Naive thymus-derived CD4-positive, alpha-beta T cell (primary cell): ENCODE measurements at regions not wholly inside any gene's neighbourhood (a gene's known extent, or its start where the extent isn't known, plus 50 kb on each side); places are given as distances from the start of the nearest gene placed in this dataset.
"Not testable (repeated sequence)": the region's sequence is repeated elsewhere in the genome, so short reads cannot be mapped to it uniquely, and the experiment has no call there.

Experiments used
- ATAC-seq: fragments of 150-1000 bp; cut with Tn5 transposase; 2 replicates; pipeline ENCODE4 v1.10.0; 2021; ENCODE audit warnings: mild to moderate bottlenecking, moderate library complexity
- CTCF ChIA-PET: fragments of 350-600 bp; sonication (Branson Sonifier 250); formaldehyde crosslinking; loops from one replicate; lab custom pipeline; 2021; ENCODE audit warnings: antibody characterized with exemption; lab: Charles Lee
- POLR2A ChIA-PET: fragments of 350-600 bp; sonication (Branson Sonifier 250); formaldehyde crosslinking; loops from one replicate; lab custom pipeline; 2021; ENCODE audit warnings: antibody characterized with exemption, inconsistent platforms; lab: Charles Lee
- DNase-seq, 9 donors: peaks; one replicate each; pipeline versions ENCODE4 v3.0.0 to v3.0.0-alpha.2; 2020 to 2022; ENCODE audit warnings: mixed read lengths in 1 of 9
- H3K27ac ChIP-seq: one replicate; pipeline ENCODE4 v1.7.0; 2013; ENCODE audit warnings: mild to moderate bottlenecking, low read depth, low read length, moderate library complexity
- H3K27me3 ChIP-seq, 2 donors: one replicate each; pipeline ENCODE4 v1.7.0; 2013; ENCODE audit warnings: low read length in 2 of 2, mild to moderate bottlenecking in 2 of 2, moderate library complexity in 2 of 2; ENCODE audit not compliant: control insufficient read depth in 2 of 2, insufficient read depth in 2 of 2
- H3K36me3 ChIP-seq, 3 experiments: 1 replicate in 2 of 3; 2 replicates in 1 of 3; pipeline ENCODE4 v1.7.0; 2013; ENCODE audit warnings: low read length in 3 of 3, mild to moderate bottlenecking in 3 of 3, moderate library complexity in 1 of 3; ENCODE audit not compliant: insufficient read depth in 3 of 3, control insufficient read depth in 2 of 3
- H3K4me1 ChIP-seq, 2 donors: one replicate each; pipeline ENCODE4 v1.7.0; 2013; ENCODE audit warnings: low read length in 2 of 2, mild to moderate bottlenecking in 2 of 2, moderate library complexity in 1 of 2; ENCODE audit not compliant: control insufficient read depth in 2 of 2, insufficient read depth in 2 of 2
- H3K4me3 ChIP-seq: 2 replicates; pipeline ENCODE4 v1.7.0; 2013; ENCODE audit warnings: mild to moderate bottlenecking, low read length
- H3K9me3 ChIP-seq, 3 experiments: 1 replicate in 2 of 3; 2 replicates in 1 of 3; pipeline ENCODE4 v1.7.0; 2013; ENCODE audit warnings: low read length in 3 of 3; ENCODE audit not compliant: control insufficient read depth in 2 of 3
- H3K27ac Mint-ChIP-seq, 9 donors: one replicate each; pipeline ENCODE4 v1.8.0; 2020 to 2022; ENCODE audit warnings: mixed read lengths in 9 of 9, mild to moderate bottlenecking in 8 of 9, moderate library complexity in 5 of 9, inconsistent platforms in 2 of 9
- H3K27me3 Mint-ChIP-seq, 5 donors: one replicate each; pipeline ENCODE4 v1.8.0; 2021 to 2022; ENCODE audit warnings: mixed read lengths in 5 of 5, mild to moderate bottlenecking in 1 of 5
- H3K36me3 Mint-ChIP-seq, 5 donors: one replicate each; pipeline ENCODE4 v1.8.0; 2020 to 2022; ENCODE audit warnings: mixed read lengths in 5 of 5, mild to moderate bottlenecking in 3 of 5, inconsistent platforms in 1 of 5
- H3K4me1 Mint-ChIP-seq, 7 donors: one replicate each; pipeline ENCODE4 v1.8.0; 2020 to 2022; ENCODE audit warnings: mixed read lengths in 7 of 7, mild to moderate bottlenecking in 3 of 7, inconsistent platforms in 1 of 7
- H3K4me3 Mint-ChIP-seq, 10 donors: one replicate each; pipeline ENCODE4 v1.8.0; 2020 to 2022; ENCODE audit warnings: mild to moderate bottlenecking in 10 of 10, mixed read lengths in 10 of 10, moderate library complexity in 6 of 10, inconsistent platforms in 2 of 10
- H3K9me3 Mint-ChIP-seq, 11 donors: one replicate each; pipeline ENCODE4 v1.8.0; 2020 to 2022; ENCODE audit warnings: mixed read lengths in 11 of 11, mild to moderate bottlenecking in 4 of 11, inconsistent platforms in 1 of 11, moderate library complexity in 1 of 11
- intact Hi-C, 2 donors: fragments of 100-400 bp; cut with micrococcal nuclease; formaldehyde crosslinking; loops; one replicate each; pipeline ENCODE4 v1.15.1; 2023

DNA sequence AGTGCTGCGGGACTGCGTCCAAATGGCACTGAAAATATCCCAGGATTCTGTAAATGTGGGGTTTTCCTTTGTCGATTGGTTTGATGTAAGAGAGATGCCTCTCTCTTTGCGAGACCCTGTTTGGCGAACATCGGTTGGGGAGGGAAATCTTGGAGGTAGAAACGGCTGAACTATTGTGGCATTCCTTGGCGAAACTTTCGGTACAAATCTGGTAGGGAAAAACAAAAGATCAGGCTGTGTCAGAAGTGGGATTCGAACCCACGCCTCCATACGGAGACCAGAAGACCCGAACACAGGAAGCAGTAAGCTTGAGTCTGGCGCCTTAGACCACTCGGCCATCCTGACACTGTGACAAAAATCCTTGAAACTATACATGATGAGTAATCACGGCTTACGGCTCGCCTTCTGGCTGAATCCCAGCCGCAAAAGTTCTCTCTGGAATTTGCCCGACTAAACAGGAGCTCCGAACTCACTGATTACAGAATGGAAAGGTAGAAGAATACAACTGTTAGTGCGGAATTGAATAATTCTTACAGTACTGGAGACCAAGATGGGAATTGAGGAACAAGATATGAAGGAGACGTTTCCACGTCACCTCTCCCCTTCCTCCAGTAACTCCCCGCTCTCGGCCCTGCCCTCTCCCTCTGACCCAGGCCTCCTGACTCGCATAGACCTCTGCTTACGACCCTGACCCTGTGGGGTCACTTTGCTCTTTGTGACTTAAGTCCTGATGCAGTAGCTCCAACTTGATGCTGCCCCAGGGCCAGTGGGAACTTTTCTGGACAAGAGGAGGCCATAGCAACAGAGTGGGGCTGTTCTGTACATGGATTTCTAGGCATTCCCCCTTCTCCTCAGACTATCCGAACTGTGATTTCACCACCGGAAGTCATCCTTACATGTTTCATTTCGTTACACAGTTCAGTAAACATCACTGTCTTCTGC is 132.8 kb upstream of the ZNF184 start:
- peaks cover 0 to 29% (median 18%) of the 10 kb centered on the region in 7 donors for H3K4me1 Mint-ChIP-seq
- H3K9me3 Mint-ChIP-seq, result peaks cover 0 to 62% (median 20%) of the 10 kb centered on the region in 11 donors
- ChIA-PET POLR2A (no interaction called here), CTCF (no interaction called here)
- Histone ChIP-seq H3K36me3 (no peaks in the 10 kb centered on the region), H3K4me1 (no peaks in the 10 kb centered on the region), H3K4me3 (no peak overlapping the region), H3K27ac (no peak overlapping the region), H3K9me3 (peaks cover 0 to 12% (median 0%) of the 10 kb centered on the region in 3 experiments), H3K27me3 (peaks cover 10 to 26% of the 10 kb centered on the region in 2 donors)
- no peak for ATAC-seq
- H3K27me3 Mint-ChIP-seq, result peaks cover 44 to 78% (median 62%) of the 10 kb centered on the region in 5 donors
- H3K36me3 Mint-ChIP-seq, result peaks cover 0 to 21% (median 5%) of the 10 kb centered on the region in 5 donors
- H3K27ac Mint-ChIP-seq, result peak overlapping the region in 7 of 9 donors; percentile 2 to 82 (median 50)
- H3K4me3 Mint-ChIP-seq, result peak overlapping the region in 9 of 10 donors; percentile 7 to 59 (median 23)
- intact Hi-C loops, result loop anchor here (2.0 to 10.0 kb wide), 4 partner anchors 61 to 441 kb away; partner anchors contain the start of gene POM121L2 (in 1 of the 2)
- no peak for DNase-seq

DNA sequence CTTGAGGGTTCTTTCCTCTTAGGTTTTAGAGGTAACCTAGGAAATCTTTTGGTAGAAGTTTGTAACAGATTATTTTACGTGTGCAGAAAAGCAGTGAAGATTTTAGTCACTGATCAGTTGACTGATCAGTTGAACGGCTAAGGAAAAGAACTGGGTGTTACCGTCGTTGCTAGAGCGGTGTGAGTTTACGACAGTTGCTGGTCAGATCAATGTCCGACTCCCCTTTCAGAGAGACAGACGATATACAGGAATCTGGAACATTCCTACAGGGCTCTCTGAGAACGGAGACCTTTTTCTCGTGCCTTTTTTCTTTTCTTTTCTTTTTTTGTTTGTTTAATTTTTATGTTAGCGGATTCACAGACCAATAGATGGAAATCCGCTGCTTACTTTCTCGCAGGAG is 132.1 kb upstream of the ZNF184 start:
- Mint-ChIP-seq H3K4me1 (peaks cover 0 to 29% (median 18%) of the 10 kb centered on the region in 7 donors), H3K4me3 (peak overlapping the region in 7 of 10 donors; percentile 7 to 59 (median 29)), H3K9me3 (peaks cover 0 to 62% (median 20%) of the 10 kb centered on the region in 11 donors), H3K36me3 (peaks cover 0 to 21% (median 5%) of the 10 kb centered on the region in 5 donors), H3K27ac (peak overlapping the region in 2 of 9 donors; percentile 16 to 82), H3K27me3 (peaks cover 43 to 74% (median 59%) of the 10 kb centered on the region in 5 donors)
- Histone ChIP-seq H3K36me3 (no peaks in the 10 kb centered on the region), H3K27ac (no peak overlapping the region), H3K27me3 (peaks cover 10 to 26% of the 10 kb centered on the region in 2 donors), H3K9me3 (peaks cover 0 to 12% (median 0%) of the 10 kb centered on the region in 3 experiments), H3K4me3 (no peak overlapping the region), H3K4me1 (peaks cover 0 to 4% of the 10 kb centered on the region in 2 donors)
- POLR2A ChIA-PET, result no interaction called here
- CTCF ChIA-PET, result no interaction called here
- no peak for DNase-seq
- no peak for ATAC-seq
- intact Hi-C loops, result loop anchor here (2.0 to 10.0 kb wide), 4 partner anchors 62 to 440 kb away; partner anchors contain the start of gene POM121L2 (in 1 of the 2)

DNA sequence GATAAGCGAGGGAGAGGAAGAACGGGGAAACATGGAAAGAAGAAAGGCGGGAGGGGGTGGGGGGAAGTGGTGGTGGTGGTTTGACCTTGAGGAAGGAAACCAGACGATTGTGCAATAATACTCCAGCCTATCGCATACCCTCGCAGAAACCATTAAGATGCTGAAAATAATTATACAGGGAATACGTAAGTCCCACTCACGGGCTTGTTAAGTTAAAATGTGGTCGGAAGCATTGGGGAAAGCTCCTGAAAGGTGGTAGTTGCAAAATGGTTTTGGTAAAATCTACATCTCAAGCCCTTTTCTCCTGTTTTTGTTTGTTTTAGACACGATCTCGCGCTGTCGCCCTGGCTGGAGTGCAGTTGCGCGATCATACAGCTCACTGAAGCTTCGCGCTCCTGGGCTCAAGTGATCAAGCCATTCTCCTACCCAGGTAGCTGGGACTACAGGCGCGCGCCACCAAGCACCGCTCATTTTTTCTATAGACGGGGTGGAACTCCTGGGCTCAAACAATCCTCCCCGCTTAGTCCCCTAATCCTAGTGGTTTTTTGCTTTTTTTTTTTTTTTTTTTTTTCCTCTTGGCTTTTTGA is 128.9 kb upstream of the ZNF184 start:
- ATAC-seq, result no peak
- Mint-ChIP-seq H3K4me1 (peaks cover 0 to 29% (median 18%) of the 10 kb centered on the region in 7 donors), H3K9me3 (peaks cover 0 to 54% (median 20%) of the 10 kb centered on the region in 11 donors), H3K4me3 (peak overlapping the region in 3 of 10 donors; percentile 5 to 61 (median 18)), H3K27ac (peak overlapping the region in 2 of 9 donors; percentile 44 to 69), H3K36me3 (peaks cover 0 to 25% (median 4%) of the 10 kb centered on the region in 5 donors), H3K27me3 (peaks cover 47 to 87% (median 79%) of the 10 kb centered on the region in 5 donors)
- peak overlapping the region; percentile 21 for H3K4me3 ChIP-seq
- H3K9me3 ChIP-seq, result peaks cover 0 to 12% (median 0%) of the 10 kb centered on the region in 3 experiments
- no peaks in the 10 kb centered on the region for H3K36me3 ChIP-seq
- ChIA-PET POLR2A (no interaction called here), CTCF (no interaction called here)
- no peak overlapping the region for H3K27ac ChIP-seq
- H3K4me1 ChIP-seq, result peaks cover 0 to 4% of the 10 kb centered on the region in 2 donors
- intact Hi-C loops, result loop anchor here in 1 of 2 donors (10.0 kb wide), 1 partner anchor 437 kb away; no protein-coding TSS in a partner anchor
- peaks cover 10 to 33% of the 10 kb centered on the region in 2 donors for H3K27me3 ChIP-seq
- DNase-seq, result no peak

DNA sequence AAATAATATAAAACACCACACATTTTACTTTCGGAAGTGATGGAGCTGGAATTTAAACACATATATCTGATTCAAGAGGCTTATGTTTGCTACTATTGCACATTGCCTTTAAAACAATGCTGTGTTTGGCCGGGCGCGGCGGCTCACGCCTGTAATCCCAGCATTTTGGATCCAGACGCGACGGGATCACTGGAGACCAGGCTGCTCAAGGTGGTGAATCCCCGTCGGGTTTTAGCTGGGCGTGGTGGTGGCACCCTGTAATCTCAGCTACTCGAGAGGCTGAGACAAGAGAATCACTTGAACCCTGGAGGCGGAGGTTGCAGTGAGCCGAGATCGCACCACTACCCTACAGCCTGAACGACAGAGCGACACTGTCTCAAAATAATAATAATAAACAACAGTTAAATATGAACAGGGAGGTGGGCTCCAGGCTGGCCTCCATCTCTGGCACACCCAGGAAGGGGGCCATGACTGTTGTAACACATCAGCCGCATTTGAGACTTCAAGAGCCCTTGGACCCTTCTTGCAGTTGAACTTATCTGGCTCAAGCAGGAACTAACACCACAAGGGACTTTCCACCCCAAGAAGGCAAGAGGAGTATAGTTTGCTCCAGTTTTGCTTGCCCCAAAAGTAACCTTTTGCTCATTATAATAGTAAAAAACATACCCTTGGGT is 127.1 kb upstream of the ZNF184 start:
- Mint-ChIP-seq H3K9me3 (peaks cover 0 to 43% (median 18%) of the 10 kb centered on the region in 11 donors), H3K4me3 (no peak overlapping the region), H3K36me3 (peaks cover 0 to 25% (median 5%) of the 10 kb centered on the region in 5 donors), H3K4me1 (peaks cover 3 to 18% (median 12%) of the 10 kb centered on the region in 7 donors), H3K27ac (no peak overlapping the region), H3K27me3 (peaks cover 40 to 83% (median 77%) of the 10 kb centered on the region in 5 donors)
- intact Hi-C loops, result loop anchor here in 1 of 2 donors (10.0 kb wide), 1 partner anchor 435 kb away; no protein-coding TSS in a partner anchor
- Histone ChIP-seq H3K9me3 (peaks cover 0 to 12% (median 0%) of the 10 kb centered on the region in 3 experiments), H3K4me3 (no peak overlapping the region), H3K4me1 (peaks cover 0 to 4% of the 10 kb centered on the region in 2 donors), H3K36me3 (no peaks in the 10 kb centered on the region), H3K27ac (no peak overlapping the region), H3K27me3 (peaks cover 6 to 41% of the 10 kb centered on the region in 2 donors)
- ATAC-seq (no peak), DNase-seq (no peak)
- ChIA-PET CTCF (interaction anchor here (0.6 kb wide), 1 partner anchor 99 kb away, joined by 3 read pairs; no protein-coding TSS in a partner anchor), POLR2A (no interaction called here)

DNA sequence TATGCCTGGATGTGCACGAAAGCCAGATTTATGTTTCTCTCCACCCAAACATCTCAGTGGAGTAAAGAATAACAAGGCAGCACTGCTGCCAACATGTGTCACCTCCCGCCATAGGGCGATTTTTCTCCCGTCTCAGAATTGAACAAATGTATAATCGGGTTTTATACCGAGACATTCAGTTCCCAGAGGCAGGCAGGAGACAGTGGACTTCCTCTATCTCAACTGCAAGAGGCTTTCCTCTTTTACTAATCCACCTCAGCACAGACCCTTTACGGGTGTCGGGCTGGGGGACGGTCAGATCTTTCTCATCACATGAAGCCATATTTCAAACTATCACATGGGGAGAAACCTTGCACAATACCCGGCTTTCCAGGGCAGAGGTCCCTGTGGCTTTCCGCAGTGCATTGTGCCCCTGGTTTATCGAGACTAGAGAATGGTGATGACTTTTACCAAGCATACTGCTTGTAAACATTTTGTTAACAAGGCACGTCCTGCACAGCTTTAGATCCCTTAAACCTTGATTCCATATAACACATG is 124.2 kb upstream of the ZNF184 start:
- H3K4me3 ChIP-seq, H3K36me3 ChIP-seq, ATAC-seq, DNase-seq, H3K9me3 ChIP-seq, CTCF ChIA-PET, intact Hi-C loops, POLR2A ChIA-PET, H3K4me3 Mint-ChIP-seq, H3K27ac Mint-ChIP-seq, H3K27ac ChIP-seq: not testable (repeated sequence)
- Histone ChIP-seq H3K27me3 (peaks cover 19 to 43% of the 10 kb centered on the region in 2 donors), H3K4me1 (peaks cover 0 to 13% of the 10 kb centered on the region in 2 donors)
- peaks cover 29 to 66% (median 60%) of the 10 kb centered on the region in 5 donors for H3K27me3 Mint-ChIP-seq
- H3K36me3 Mint-ChIP-seq, result peaks cover 0 to 11% (median 1%) of the 10 kb centered on the region in 5 donors
- peaks cover 4 to 11% (median 7%) of the 10 kb centered on the region in 7 donors for H3K4me1 Mint-ChIP-seq
- H3K9me3 Mint-ChIP-seq, result peaks cover 0 to 25% (median 11%) of the 10 kb centered on the region in 11 donors
